Fibroblast of lung (primary cell): ENCODE measurements at regions not wholly inside any gene's neighbourhood (a gene's known extent, or its start where the extent isn't known, plus 50 kb on each side); places are given as distances from the start of the nearest gene placed in this dataset.

Experiments used
- DNase-seq, 2 donors: peaks; one replicate each; pipeline versions ENCODE4 v3.0.0 to v3.0.0-alpha.2; 2010; ENCODE audit warnings: low read depth in 2 of 2
- H2AFZ ChIP-seq: 2 replicates; pipeline ENCODE4 v1.5.1; 2012; ENCODE audit warnings: low read length, control low read depth, inconsistent platforms
- H3K27ac ChIP-seq: 2 replicates; pipeline ENCODE4 v1.5.1; 2011; ENCODE audit warnings: low read length, control low read depth; ENCODE audit not compliant: insufficient read depth
- H3K27me3 ChIP-seq: 2 replicates; pipeline ENCODE4 v1.5.1; 2011; ENCODE audit warnings: mild to moderate bottlenecking, low read length; ENCODE audit not compliant: control insufficient read depth, insufficient read depth
- H3K36me3 ChIP-seq: 2 replicates; pipeline ENCODE4 v1.5.1; 2011; ENCODE audit warnings: low read length; ENCODE audit not compliant: control insufficient read depth, insufficient read depth
- H3K4me1 ChIP-seq: 2 replicates; pipeline ENCODE4 v1.5.1; 2011; ENCODE audit warnings: low read length; ENCODE audit not compliant: control insufficient read depth, insufficient read depth; ENCODE audit errors: extremely low read depth
- H3K4me2 ChIP-seq: 2 replicates; pipeline ENCODE4 v1.5.1; 2011; ENCODE audit warnings: low read length, control low read depth; ENCODE audit not compliant: insufficient read depth; ENCODE audit errors: extremely low read depth
- H3K4me3 ChIP-seq, 4 experiments: fragments of 200-600 bp in 1 of 4; sonication (generic) in 1 of 4; replicated peaks in 1 of 4; 2 replicates each; pipeline ENCODE4 v1.5.1; 2011 to 2016; ENCODE audit warnings: low read length in 4 of 4, low read depth in 3 of 4, mild to moderate bottlenecking in 3 of 4, control low read depth in 2 of 4, inconsistent platforms in 1 of 4, mixed read lengths in 1 of 4; ENCODE audit not compliant: insufficient read depth in 1 of 4; ENCODE audit errors: control extremely low read depth in 1 of 4
- H3K79me2 ChIP-seq: 2 replicates; pipeline ENCODE4 v1.5.1; 2012; ENCODE audit warnings: mild to moderate bottlenecking, low read length, inconsistent platforms; ENCODE audit not compliant: control insufficient read depth, insufficient read depth
- H3K9ac ChIP-seq: 2 replicates; pipeline ENCODE4 v1.5.1; 2011; ENCODE audit warnings: mild to moderate bottlenecking, low read length, control low read depth; ENCODE audit not compliant: insufficient read depth
- H3K9me3 ChIP-seq: 2 replicates; pipeline ENCODE4 v1.5.1; 2012; ENCODE audit warnings: low read depth, low read length; ENCODE audit not compliant: control insufficient read depth, insufficient read depth
- H4K20me1 ChIP-seq: 2 replicates; pipeline ENCODE4 v1.5.1; 2011; ENCODE audit warnings: low read length; ENCODE audit not compliant: control insufficient read depth, insufficient read depth; ENCODE audit errors: extremely low read depth
- CTCF ChIP-seq, 2 donors: IDR thresholded peaks in 1 of 2; conservative IDR thresholded peaks in 1 of 2; 1 replicate in 1 of 2; 2 replicates in 1 of 2; pipeline ENCODE4 v1.5.1; 2011 to 2012; ENCODE audit warnings: low read length in 2 of 2, control low read depth in 1 of 2, inconsistent platforms in 1 of 2, low read depth in 1 of 2, mild to moderate bottlenecking in 1 of 2
- EZH2 ChIP-seq: IDR thresholded peaks from 2 replicates; pipeline ENCODE4 v1.5.1; 2012; ENCODE audit warnings: low read length, control low read depth, mild to moderate bottlenecking; ENCODE audit errors: missing control alignments

GRCh38 chr10:30118590-30118989 lies 59.2 kb upstream of the JCAD start:
- Histone ChIP-seq H3K27me3 (peaks cover 10% of the 10 kb centered on the region), H3K36me3 (no peaks in the 10 kb centered on the region), H4K20me1 (no peaks in the 10 kb centered on the region), H3K27ac (no peak overlapping the region), H3K4me2 (no peak overlapping the region), H3K9me3 (no peaks in the 10 kb centered on the region), H3K4me1 (no peaks in the 10 kb centered on the region), H3K79me2 (no peaks in the 10 kb centered on the region), H3K9ac (no peak overlapping the region), H2AFZ (no peak overlapping the region), H3K4me3 (no peak overlapping the region)
- no peak for TF ChIP-seq EZH2
- no peak for TF ChIP-seq CTCF (conservative IDR thresholded peaks at IDR 0.05 in 1 of 2, IDR thresholded peaks at IDR 0.05 in 1 of 2; ENCODE audit: low read depth in 1 of 2, low read length in 2 of 2)
- no peak for DNase-seq

GRCh38 chr10:30117812-30118501 lies 58.6 kb upstream of the JCAD start:
- Histone ChIP-seq H3K9me3 (no peaks in the 10 kb centered on the region), H3K27ac (no peak overlapping the region), H3K4me1 (no peaks in the 10 kb centered on the region), H3K36me3 (no peaks in the 10 kb centered on the region), H3K4me2 (no peak overlapping the region), H3K4me3 (no peak overlapping the region), H3K9ac (no peak overlapping the region), H2AFZ (no peak overlapping the region), H3K27me3 (peaks cover 10% of the 10 kb centered on the region), H3K79me2 (no peaks in the 10 kb centered on the region), H4K20me1 (no peaks in the 10 kb centered on the region)
- TF ChIP-seq CTCF (conservative IDR thresholded peaks at IDR 0.05 in 1 of 2, IDR thresholded peaks at IDR 0.05 in 1 of 2; ENCODE audit: low read depth in 1 of 2, low read length in 2 of 2): no peak
- DNase-seq: no peak

DNA sequence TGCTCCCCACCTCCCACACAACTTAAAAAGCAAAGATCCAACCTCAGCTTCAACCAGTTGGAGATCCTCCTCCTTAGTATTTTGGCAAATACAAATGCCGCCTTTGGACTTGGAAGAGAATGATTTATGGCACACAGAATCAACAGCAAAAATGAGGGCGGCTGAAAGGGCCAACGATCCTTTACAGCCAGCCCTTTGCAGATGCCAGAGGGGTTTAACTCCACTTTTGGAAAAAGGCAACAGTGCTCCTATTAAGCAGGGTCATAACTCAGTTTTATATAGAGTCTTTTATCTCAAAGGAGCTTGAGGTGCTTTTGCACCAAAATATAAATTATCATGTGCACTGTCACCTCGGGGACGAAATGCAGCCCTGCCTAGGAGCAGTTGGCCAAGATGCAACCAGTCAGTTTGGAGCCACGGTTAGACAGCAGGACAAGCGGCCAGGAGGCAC lies 56.7 kb upstream of the JCAD start:
- Histone ChIP-seq H3K4me2 (no peak overlapping the region), H3K27ac (no peak overlapping the region), H3K4me1 (no peaks in the 10 kb centered on the region), H3K79me2 (no peaks in the 10 kb centered on the region), H3K27me3 (peaks cover 10% of the 10 kb centered on the region), H3K36me3 (no peaks in the 10 kb centered on the region), H3K9me3 (no peaks in the 10 kb centered on the region), H4K20me1 (no peaks in the 10 kb centered on the region), H3K4me3 (no peak overlapping the region), H3K9ac (no peak overlapping the region), H2AFZ (no peak overlapping the region)
- TF ChIP-seq EZH2: no peak
- no peak for TF ChIP-seq CTCF (conservative IDR thresholded peaks at IDR 0.05 in 1 of 2, IDR thresholded peaks at IDR 0.05 in 1 of 2; ENCODE audit: low read depth in 1 of 2, low read length in 2 of 2)
- DNase-seq: no peak
